HG03342 (cell line): ENCODE measurements at regions not wholly inside any gene's neighbourhood (a gene's known extent, or its start where the extent isn't known, plus 50 kb on each side); places are given as distances from the start of the nearest gene placed in this dataset.
A peak's percentile ranks its signal among the peaks of the same experiment; 100 is the strongest.
"Not testable (repeated sequence)": the region's sequence is repeated elsewhere in the genome, so short reads cannot be mapped to it uniquely, and the experiment has no call there.

Experiments
- ATAC-seq: cut with Tn5 transposase; IDR thresholded peaks from one replicate; pipeline ENCODE4 v1.9.1; 2021; ENCODE audit warnings: mild to moderate bottlenecking, moderate library complexity; ENCODE audit not compliant: unreplicated experiment

DNA sequence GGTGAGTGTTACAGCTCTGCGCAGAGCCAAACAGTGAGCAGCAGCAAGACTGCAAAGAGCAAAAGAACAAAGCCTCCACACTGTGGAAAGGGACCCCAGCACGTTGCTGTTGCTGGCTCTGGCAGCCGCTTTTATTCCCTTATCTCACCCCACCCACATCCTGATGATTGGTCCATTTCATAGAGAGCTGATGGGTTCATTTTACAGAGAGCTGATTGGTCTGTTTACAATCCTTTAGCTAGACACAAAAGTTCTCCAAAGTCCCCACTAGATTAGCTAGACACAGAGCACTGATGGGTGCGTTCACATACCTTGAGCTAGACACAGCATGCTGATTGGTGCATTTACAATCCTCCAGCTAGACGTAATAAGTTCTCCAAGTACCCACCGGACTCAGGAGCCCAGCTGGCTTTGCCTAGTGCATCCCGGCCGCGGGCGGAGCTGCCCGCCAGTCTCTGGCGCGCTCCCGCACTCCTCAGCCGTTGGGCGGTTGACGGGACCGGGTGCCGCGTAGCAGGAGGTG is 291.4 kb upstream of the PRSS16 start:
- ATAC-seq, result not testable (repeated sequence)

- ATAC-seq, result not testable (repeated sequence)
Observed at GRCh38 chr6:26956601-26957184, 290.8 kb upstream of the PRSS16 start.

- ATAC-seq, result not testable (repeated sequence)
Observed at GRCh38 chr6:26957399-26958127, 289.9 kb upstream of the PRSS16 start.

DNA sequence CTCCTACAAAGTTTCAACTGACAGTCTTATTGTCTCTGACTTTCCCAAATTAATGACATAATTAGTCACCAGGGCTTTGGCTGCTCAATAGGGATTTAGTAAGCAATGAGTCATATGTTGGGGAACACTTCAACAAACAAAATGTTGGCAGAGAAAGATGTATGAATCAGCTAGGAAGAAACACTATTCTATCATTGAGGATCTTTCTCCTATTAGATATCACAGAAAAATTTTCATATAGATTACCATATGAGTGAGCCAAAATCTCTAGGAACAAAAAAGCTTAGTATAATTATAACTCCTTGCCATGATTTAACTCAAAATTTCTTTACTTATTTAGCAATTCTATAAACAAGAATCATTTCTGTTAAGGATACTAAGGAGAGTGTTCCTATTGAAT is 286.3 kb upstream of the PRSS16 start:
- not testable (repeated sequence) for ATAC-seq

DNA sequence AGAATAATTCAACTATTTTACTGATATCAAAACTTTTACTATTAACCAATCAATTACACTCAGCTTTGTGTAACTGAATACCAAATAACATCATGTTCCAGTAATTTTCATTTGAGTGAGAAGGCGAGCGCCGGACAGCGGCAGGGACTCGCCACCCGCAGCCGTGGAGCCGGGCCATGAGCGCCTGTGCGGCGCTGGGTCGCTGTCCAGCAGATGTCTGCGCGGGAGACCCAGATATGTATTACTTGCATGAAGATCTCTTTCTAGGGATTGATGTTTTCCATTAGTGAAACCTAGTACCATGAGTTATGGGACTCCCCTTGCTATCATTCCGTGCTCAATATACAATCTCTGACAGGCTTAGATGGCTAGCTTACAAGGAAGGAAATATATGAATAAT is 245.1 kb upstream of the PRSS16 start:
- ATAC-seq, result no peak

DNA sequence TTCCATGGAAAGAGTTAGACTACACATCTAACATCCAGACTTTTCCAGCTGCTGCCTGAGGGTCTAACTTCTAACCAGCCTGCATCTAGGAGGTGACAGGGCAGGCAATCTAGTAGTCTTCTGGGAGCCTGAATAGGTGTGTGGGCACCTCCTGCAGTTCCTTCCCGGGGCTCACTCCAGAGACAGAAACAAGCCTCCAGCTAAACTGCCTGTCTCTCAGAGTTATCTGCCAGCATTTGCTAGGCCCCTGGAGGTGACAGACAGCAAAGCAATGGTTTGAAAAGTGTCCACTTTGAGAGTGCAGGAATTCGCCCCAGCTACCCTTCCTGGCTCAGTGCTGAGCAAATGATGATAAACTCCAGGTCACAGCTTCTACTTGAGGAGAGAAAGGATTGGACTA is 240.5 kb upstream of the PRSS16 start:
- no peak for ATAC-seq

DNA sequence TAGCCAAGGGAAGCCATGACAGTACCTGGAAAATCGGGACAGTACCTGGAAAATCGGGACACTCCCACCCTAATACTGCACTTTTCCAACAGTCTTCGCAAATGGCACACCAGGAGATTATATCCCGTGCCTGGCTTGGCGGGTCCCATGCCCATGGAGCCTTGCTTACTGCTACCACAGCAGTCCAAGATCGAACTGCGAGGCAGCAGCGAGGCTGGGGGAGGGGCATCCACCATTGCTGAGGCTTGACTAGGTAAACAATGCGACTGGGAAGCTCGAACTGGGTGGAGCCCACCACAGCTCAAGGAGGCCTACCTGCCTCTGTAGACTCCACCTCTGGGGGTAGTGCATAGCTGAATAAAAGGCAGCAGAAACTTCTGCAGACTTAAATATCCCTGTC is 238.9 kb upstream of the PRSS16 start:
- ATAC-seq, result not testable (repeated sequence)

- ATAC-seq, result not testable (repeated sequence)
Observed at GRCh38 chr6:27014053-27014452, 233.4 kb upstream of the PRSS16 start.

DNA sequence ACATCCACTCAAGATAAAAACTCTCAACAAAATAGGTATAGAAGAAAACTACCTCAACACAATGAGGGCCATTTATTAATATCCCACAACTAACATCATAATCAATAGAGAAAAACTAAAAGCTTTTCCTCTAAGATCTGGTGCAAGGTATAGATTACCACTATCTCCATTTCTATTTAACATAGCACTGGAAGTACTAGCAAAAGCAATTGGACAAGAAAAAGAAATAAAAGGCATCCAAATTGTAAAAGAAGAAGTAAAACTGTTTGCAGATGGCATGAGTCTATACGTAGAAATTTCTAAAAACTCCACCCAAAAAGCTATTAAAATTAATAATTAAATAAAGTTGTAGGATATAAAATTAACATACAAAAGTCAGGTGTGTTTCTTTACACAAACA is 230.8 kb upstream of the PRSS16 start:
- no peak for ATAC-seq

GRCh38 chr6:27018401-27018800 is 229.1 kb upstream of the PRSS16 start:
- not testable (repeated sequence) for ATAC-seq

DNA sequence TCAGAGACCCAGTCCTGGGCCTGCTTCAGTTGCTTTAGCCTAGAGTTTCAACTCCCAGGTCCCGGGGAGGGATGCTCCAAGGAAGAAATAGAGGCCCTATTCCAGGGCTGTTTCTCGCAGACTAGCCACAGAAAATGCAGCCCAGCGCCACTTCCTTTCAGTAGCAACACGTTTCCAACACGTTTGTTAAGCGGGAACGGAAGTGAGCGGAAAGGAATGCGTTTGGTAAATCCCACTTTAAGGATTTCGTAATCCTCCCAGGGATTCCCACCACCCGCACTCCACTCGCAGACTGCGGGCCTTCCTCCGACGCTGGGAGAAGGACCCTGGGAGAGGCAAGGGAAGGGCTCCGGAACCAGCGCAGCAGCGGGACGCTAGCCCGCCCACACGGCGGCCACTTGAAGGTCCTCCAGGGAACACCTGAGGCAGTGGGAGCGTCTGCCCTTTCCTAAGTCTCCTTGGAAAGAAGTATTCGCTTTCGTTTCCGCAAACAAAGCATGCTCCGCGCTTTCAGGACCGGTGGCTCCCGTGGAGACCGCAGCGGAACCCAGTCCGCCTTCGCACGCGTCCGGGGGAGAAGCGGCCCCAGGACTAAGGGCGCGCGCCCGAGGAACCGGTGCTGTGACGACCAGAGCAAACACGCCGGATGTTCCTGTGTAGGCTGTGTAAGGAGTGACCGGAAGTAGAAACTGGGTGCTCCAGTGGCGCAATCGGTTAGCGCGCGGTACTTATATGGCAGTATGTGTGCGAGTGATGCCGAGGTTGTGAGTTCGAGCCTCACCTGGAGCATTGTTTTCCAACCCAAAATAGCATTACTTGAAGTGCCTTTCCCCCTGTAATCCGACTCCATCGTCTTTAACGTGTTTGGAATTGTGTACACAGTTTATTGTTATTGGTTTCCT is 227.6 kb upstream of the PRSS16 start:
- peak; percentile 80 for ATAC-seq

DNA sequence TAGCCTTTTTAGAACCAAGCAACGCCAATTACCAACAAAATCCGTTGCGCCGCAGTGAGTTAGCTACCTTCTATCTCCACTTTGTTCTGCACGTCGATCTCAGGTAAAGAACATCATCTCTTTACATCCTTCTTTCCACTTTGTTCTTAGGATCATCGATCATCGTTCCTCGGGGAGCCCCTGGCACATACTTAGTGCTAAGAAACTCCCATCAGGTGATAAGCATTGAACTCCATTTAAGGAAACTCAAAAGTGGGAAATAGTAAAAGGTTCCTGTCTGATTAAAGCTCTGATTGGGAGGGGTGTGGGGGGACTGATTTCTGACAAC is 227.0 kb upstream of the PRSS16 start:
- ATAC-seq, result no peak

GRCh38 chr6:27023664-27024063 is 223.8 kb upstream of the PRSS16 start:
- no peak for ATAC-seq

DNA sequence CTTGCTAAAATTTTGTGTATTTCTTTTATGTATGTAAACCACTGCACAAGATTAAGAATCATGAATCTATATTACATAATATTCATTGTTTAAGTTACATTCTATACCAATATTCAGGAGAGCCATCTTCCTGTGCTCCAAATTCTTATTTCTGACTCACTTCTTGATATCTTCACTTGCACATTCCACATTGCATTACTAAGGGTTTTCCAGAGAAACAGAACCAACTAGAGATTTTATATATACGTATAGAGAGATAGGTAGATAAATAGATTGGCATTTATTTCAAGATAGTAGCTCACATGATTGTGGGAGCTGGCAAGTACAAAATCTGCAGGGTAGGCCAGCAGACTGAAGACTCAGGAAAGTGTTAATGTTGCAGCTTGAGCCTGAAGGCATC is 222.2 kb upstream of the PRSS16 start:
- no peak for ATAC-seq

DNA sequence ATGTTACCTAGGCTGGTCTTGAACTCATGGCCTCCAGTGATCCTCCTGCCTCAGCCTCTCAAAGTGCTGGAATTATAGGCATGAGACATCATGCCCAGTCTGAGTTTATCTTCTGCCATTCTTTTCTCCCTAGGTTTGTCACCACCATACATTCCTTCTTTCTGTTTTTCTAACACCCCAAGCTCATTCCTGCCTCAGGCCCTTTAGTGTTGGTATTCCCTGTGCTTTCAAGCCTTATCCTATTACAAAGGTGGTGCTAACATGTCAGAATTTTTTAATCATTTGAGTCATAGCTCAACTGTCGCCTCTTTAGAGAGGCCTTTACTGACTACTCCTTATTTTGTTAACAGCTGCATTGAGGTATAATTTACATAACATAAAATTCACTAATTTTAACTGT is 221.1 kb upstream of the PRSS16 start:
- no peak for ATAC-seq

GRCh38 chr6:27031302-27031701 is 216.2 kb upstream of the PRSS16 start:
- ATAC-seq, result no peak

GRCh38 chr6:27038498-27038897 is 209.0 kb upstream of the PRSS16 start:
- no peak for ATAC-seq

DNA sequence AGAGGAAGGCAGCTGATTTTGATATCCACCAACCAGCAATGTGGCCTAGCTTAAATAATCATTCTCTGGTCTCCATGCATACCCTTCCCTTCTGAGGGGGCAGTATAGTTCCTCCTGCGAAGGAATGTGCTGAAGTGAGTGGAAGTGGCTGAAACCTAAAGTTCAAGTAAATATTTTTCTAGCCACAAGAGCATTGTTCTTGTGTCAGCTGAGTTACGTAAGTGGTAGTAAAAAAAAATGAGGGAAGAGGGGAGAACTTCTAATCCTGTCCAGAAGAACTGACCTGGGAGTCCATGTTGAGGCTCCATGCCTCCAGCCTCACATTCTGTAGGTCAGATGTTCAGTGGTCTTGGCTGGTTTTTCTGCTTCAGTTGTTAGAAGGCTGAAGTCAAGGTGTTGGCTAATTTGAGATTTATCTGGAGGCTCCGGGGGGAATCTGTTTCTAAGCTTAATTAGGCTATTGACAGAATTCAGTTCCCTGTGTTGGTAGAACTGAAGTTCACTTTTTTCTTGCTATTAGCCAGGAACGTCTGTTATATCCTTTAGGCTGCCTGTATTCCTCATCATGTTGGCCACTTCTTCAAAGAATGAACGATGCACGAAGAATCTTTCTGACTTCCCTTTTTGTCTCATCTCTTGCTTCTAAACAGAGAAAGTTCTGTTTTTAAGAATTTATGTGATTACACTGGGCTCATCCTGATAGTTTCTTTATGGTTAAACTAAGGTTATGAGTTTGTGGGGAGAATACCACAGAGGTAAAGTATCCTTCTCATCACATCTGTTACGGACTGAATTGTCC is 207.1 kb upstream of the PRSS16 start:
- ATAC-seq, result no peak

- ATAC-seq, result no peak
Observed at GRCh38 chr6:27043244-27043643, 204.3 kb upstream of the PRSS16 start.

DNA sequence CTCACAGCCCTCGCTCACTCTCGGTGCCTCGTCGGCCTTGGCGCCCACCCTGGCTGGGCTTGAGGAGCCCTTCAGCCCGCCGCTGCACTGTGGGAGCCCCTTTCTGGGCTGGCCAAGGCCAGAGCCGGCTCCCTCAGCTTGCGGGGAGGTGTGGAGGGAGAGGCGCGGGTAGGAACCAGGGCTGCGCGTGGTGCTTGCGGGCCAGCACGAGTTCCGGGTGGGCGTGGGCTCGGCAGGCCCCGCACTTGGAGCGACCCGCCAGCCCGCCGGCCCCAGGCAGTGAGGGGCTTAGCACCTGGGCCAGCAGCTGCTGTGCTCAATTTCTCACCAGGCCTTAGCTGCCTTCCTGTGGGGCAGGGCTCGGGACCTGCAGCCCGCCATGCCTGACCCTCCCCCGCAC is 202.4 kb upstream of the PRSS16 start:
- not testable (repeated sequence) for ATAC-seq

DNA sequence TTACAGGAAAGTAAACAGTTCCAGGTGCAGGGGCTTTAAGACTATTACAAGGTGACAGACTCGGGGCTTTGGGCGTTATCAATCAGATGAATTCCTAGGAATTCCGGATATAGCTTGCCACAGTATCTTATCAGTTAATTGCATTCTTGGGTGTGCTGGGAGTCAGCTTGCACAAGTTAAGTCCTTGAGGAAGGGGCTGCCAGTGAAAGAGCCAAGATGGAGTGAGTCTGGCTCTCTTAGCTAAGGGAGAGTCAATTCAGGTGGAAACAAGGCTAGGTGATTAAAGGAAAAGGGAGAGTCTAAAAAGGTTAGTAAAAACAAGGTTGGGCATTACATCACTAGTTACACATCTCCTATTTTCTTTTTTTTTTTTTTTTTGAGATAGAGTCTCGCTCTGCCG is 199.8 kb upstream of the PRSS16 start:
- not testable (repeated sequence) for ATAC-seq
